Peyer's patch (tissue), 4 donors: ENCODE measurements at regions not wholly inside any gene's neighbourhood (a gene's known extent, or its start where the extent isn't known, plus 50 kb on each side); places are given as distances from the start of the nearest gene placed in this dataset.

Source experiments
- POLR2A ChIP-seq, 2 donors: fragments of 450-650 bp; IDR thresholded peaks; one replicate each; pipeline ENCODE4 v1.5.1; 2017; ENCODE audit warnings: antibody characterized with exemption in 2 of 2, mild to moderate bottlenecking in 2 of 2, moderate library complexity in 2 of 2
- TF ChIP-seq, protein P1 (sequence below), 6 experiments: fragments of 450-650 bp in 4 of 6; fragments of 200-600 bp in 2 of 6; sonication (generic) in 1 of 6; IDR thresholded peaks; one replicate each; pipeline ENCODE4 v1.5.1; 2017 to 2019; ENCODE audit warnings: antibody characterized with exemption in 6 of 6, mild to moderate bottlenecking in 3 of 6, moderate library complexity in 1 of 6

GRCh38 chr16:86252596-86252995 is 257.7 kb upstream of the FOXF1 start:
- TF ChIP-seq, protein P1, sequence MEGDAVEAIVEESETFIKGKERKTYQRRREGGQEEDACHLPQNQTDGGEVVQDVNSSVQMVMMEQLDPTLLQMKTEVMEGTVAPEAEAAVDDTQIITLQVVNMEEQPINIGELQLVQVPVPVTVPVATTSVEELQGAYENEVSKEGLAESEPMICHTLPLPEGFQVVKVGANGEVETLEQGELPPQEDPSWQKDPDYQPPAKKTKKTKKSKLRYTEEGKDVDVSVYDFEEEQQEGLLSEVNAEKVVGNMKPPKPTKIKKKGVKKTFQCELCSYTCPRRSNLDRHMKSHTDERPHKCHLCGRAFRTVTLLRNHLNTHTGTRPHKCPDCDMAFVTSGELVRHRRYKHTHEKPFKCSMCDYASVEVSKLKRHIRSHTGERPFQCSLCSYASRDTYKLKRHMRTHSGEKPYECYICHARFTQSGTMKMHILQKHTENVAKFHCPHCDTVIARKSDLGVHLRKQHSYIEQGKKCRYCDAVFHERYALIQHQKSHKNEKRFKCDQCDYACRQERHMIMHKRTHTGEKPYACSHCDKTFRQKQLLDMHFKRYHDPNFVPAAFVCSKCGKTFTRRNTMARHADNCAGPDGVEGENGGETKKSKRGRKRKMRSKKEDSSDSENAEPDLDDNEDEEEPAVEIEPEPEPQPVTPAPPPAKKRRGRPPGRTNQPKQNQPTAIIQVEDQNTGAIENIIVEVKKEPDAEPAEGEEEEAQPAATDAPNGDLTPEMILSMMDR (IDR thresholded peaks at IDR 0.05), result peak in 3 of 6 experiments; percentile 12 to 18 (median 18)
- TF ChIP-seq POLR2A (IDR thresholded peaks at IDR 0.05), result no peak
